ENCODE measurements at regions not wholly inside any gene's neighbourhood (a gene's known extent, or its start where the extent isn't known, plus 50 kb on each side); places are given as distances from the start of the nearest gene placed in this dataset.

GRCh38 chr6:167505199-167505598, 180.3 kb downstream of the TTLL2 start:
- TF ChIP-seq CTCF (IDR thresholded peaks at IDR 0.05) = no peak
- Histone ChIP-seq H3K4me1 (ENCODE audit: low read depth) (no peaks in the 10 kb centered on the region), H3K9me3 (no peaks in the 10 kb centered on the region), H3K4me3 (no peak overlapping the region), H3K36me3 (ENCODE audit: low read depth) (no peaks in the 10 kb centered on the region)
- DNase-seq (no peak), ATAC-seq (no peak)
- intact Hi-C loops (cut with DNase I, micrococcal nuclease) = loop anchor here in 1 of 2 donors (10.0 kb wide), 1 partner anchor 390 kb away; no protein-coding TSS in a partner anchor

- Histone ChIP-seq H3K9me3 (no peaks in the 10 kb centered on the region), H3K4me1 (ENCODE audit: low read depth) (no peaks in the 10 kb centered on the region), H3K36me3 (ENCODE audit: low read depth) (no peaks in the 10 kb centered on the region), H3K4me3 (no peak overlapping the region)
- DNase-seq = no peak
- intact Hi-C loops (cut with DNase I, micrococcal nuclease) = loop anchor here in 1 of 2 donors (10.0 kb wide), 1 partner anchor 389 kb away; no protein-coding TSS in a partner anchor
- ATAC-seq = no peak
- no peak for TF ChIP-seq CTCF (IDR thresholded peaks at IDR 0.05)
Measured at GRCh38 chr6:167505782-167506181, 180.9 kb downstream of the TTLL2 start.

GRCh38 chr6:167506443-167507301, 181.8 kb downstream of the TTLL2 start:
- DNase-seq (peak in 2 of 3 donors; percentile 27 to 45), ATAC-seq (peak; percentile 49)
- intact Hi-C loops (cut with DNase I, micrococcal nuclease) = loop anchor here in 1 of 2 donors (10.0 kb wide), 1 partner anchor 388 kb away; no protein-coding TSS in a partner anchor
- TF ChIP-seq CTCF (IDR thresholded peaks at IDR 0.05) = no peak
- Histone ChIP-seq H3K4me1 (ENCODE audit: low read depth) (no peaks in the 10 kb centered on the region), H3K9me3 (no peaks in the 10 kb centered on the region), H3K4me3 (no peak overlapping the region), H3K36me3 (ENCODE audit: low read depth) (no peaks in the 10 kb centered on the region)

- H3K36me3 ChIP-seq (ENCODE audit: low read depth) = no peaks in the 10 kb centered on the region
- no peak overlapping the region for H3K4me3 ChIP-seq
- H3K9me3 ChIP-seq = no peaks in the 10 kb centered on the region
- DNase-seq (no peak), ATAC-seq (no peak)
- intact Hi-C loops (cut with DNase I, micrococcal nuclease) = loop anchor here in 1 of 2 donors (10.0 kb wide), 1 partner anchor 387 kb away; no protein-coding TSS in a partner anchor
- no peaks in the 10 kb centered on the region for H3K4me1 ChIP-seq (ENCODE audit: low read depth)
- no peak for TF ChIP-seq CTCF (IDR thresholded peaks at IDR 0.05)
Measured at GRCh38 chr6:167507376-167507945, 182.6 kb downstream of the TTLL2 start.

- no peak for ATAC-seq
Measured at GRCh38 chr6:167508919-167509852, 184.3 kb downstream of the TTLL2 start.

More at GRCh38 chr6:167508919-167509852, 184.3 kb downstream of the TTLL2 start:
- H3K4me1 ChIP-seq (ENCODE audit: low read depth) = no peaks in the 10 kb centered on the region
- intact Hi-C loops (cut with DNase I, micrococcal nuclease) = loop anchor here in 1 of 2 donors (10.0 kb wide), 1 partner anchor 386 kb away; no protein-coding TSS in a partner anchor
- no peaks in the 10 kb centered on the region for H3K9me3 ChIP-seq
- DNase-seq = no peak
- H3K4me3 ChIP-seq = no peak overlapping the region
- no peak for TF ChIP-seq CTCF (IDR thresholded peaks at IDR 0.05)
- H3K36me3 ChIP-seq (ENCODE audit: low read depth) = no peaks in the 10 kb centered on the region

Data from mucosa of descending colon (tissue), 3 donors.